ENCODE measurements at regions not wholly inside any gene's neighbourhood (a gene's known extent, or its start where the extent isn't known, plus 50 kb on each side); places are given as distances from the start of the nearest gene placed in this dataset. TPM values are rescaled to one million over a fixed set of nuclear protein-coding genes. Genes with fewer than 3 reads are reported as not detected.

DNA sequence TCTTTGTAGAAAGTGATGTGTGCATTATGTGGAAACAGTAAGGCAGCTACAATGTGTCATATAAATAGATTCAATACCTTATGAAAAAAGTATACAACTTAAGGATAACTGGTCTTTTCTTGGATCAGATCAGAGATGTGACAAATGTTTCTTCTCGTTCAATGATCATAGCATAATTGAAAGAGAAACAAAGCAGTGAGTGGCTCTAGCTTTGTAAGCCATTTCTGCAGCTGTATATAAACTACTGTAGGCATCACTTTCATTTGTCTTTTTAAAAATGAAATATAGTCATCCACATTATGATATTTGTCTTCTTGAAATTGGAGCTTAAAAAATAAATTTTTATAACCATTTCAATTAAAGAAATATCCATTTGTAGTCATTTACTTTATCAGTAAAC is 63.8 kb upstream of the LMO3 start:
- Mint-ChIP-seq H3K4me3 (ENCODE audit: unreplicated experiment) (no peak overlapping the region), H3K27ac (ENCODE audit: unreplicated experiment) (no peak overlapping the region), H3K36me3 (ENCODE audit: low read depth, unreplicated experiment) (no peaks in the 10 kb centered on the region), H3K4me1 (ENCODE audit: unreplicated experiment) (no peaks in the 10 kb centered on the region), H3K27me3 (ENCODE audit: unreplicated experiment) (no peaks in the 10 kb centered on the region), H3K9me3 (ENCODE audit: unreplicated experiment) (no peaks in the 10 kb centered on the region)
- DNase-seq (ENCODE audit: low spot score): no peak
- TF ChIP-seq, protein P1, sequence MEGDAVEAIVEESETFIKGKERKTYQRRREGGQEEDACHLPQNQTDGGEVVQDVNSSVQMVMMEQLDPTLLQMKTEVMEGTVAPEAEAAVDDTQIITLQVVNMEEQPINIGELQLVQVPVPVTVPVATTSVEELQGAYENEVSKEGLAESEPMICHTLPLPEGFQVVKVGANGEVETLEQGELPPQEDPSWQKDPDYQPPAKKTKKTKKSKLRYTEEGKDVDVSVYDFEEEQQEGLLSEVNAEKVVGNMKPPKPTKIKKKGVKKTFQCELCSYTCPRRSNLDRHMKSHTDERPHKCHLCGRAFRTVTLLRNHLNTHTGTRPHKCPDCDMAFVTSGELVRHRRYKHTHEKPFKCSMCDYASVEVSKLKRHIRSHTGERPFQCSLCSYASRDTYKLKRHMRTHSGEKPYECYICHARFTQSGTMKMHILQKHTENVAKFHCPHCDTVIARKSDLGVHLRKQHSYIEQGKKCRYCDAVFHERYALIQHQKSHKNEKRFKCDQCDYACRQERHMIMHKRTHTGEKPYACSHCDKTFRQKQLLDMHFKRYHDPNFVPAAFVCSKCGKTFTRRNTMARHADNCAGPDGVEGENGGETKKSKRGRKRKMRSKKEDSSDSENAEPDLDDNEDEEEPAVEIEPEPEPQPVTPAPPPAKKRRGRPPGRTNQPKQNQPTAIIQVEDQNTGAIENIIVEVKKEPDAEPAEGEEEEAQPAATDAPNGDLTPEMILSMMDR (IDR thresholded peaks at IDR 0.05; ENCODE audit: unreplicated experiment): no peak

- DNase-seq (ENCODE audit: low spot score): no peak
- H3K27me3 Mint-ChIP-seq (ENCODE audit: unreplicated experiment): no peaks in the 10 kb centered on the region
- H3K36me3 Mint-ChIP-seq (ENCODE audit: low read depth, unreplicated experiment): no peaks in the 10 kb centered on the region
- no peaks in the 10 kb centered on the region for H3K9me3 Mint-ChIP-seq (ENCODE audit: unreplicated experiment)
- H3K27ac Mint-ChIP-seq (ENCODE audit: unreplicated experiment): no peak overlapping the region
- TF ChIP-seq, protein P1 (IDR thresholded peaks at IDR 0.05; ENCODE audit: unreplicated experiment): no peak
- H3K4me1 Mint-ChIP-seq (ENCODE audit: unreplicated experiment): no peaks in the 10 kb centered on the region
- H3K4me3 Mint-ChIP-seq (ENCODE audit: unreplicated experiment): no peak overlapping the region
Measured at GRCh38 chr12:16668198-16668597, 62.2 kb upstream of the LMO3 start.

DNA sequence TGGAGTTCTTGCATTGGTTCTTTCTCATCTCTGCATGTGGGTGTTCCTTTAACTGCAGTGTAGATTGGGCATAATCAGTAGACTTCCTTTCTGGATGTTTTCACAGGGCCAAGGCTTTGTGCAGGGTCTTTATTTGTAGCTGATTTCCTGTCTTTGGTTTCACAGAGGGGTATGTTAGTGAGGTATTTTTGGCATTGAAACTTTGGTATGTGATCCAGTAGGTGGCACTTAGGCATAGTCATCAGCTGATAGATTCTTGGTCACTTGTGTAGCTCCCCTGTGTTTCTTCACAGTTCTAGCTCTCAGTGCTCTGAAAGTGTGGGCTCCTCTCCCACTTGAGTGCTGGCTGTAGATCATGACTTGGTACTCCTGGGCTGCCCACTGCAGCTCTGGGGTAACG is 52.7 kb upstream of the LMO3 start:
- no peak overlapping the region for H3K4me3 Mint-ChIP-seq (ENCODE audit: unreplicated experiment)
- H3K27me3 Mint-ChIP-seq (ENCODE audit: unreplicated experiment): peaks cover 5% of the 10 kb centered on the region
- no peak for DNase-seq (ENCODE audit: low spot score)
- no peaks in the 10 kb centered on the region for H3K4me1 Mint-ChIP-seq (ENCODE audit: unreplicated experiment)
- H3K36me3 Mint-ChIP-seq (ENCODE audit: low read depth, unreplicated experiment): no peaks in the 10 kb centered on the region
- no peaks in the 10 kb centered on the region for H3K9me3 Mint-ChIP-seq (ENCODE audit: unreplicated experiment)
- TF ChIP-seq, protein P1 (IDR thresholded peaks at IDR 0.05; ENCODE audit: unreplicated experiment): no peak
- no peak overlapping the region for H3K27ac Mint-ChIP-seq (ENCODE audit: unreplicated experiment)

Small RNA genes lying in the stretch of these regions (microRNA-seq; reads per million reads assigned to microRNA genes)
- gene MIR3974 (ENCODE audit: unreplicated experiment): not detected
